Natural killer cell (primary cell): ENCODE measurements at regions not wholly inside any gene's neighbourhood (a gene's known extent, or its start where the extent isn't known, plus 50 kb on each side); places are given as distances from the start of the nearest gene placed in this dataset.

ENCODE experiments used
- ATAC-seq, 3 donors: fragments of 150-1000 bp in 2 of 3; fragments of 200-7000 bp in 1 of 3; cut with Tn5 transposase; 1 replicate in 1 of 3; 2 replicates in 2 of 3; pipeline ENCODE4 v1.10.0; 2021; ENCODE audit warnings: mild to moderate bottlenecking in 2 of 3, moderate library complexity in 2 of 3
- DNase-seq, 2 donors: peaks; one replicate each; pipeline versions ENCODE4 v3.0.0 to v3.0.0-alpha.2; 2013 to 2021; ENCODE audit warnings: mixed read lengths in 1 of 2
- H3K27ac ChIP-seq: one replicate; pipeline ENCODE4 v1.5.1; 2013; ENCODE audit warnings: mild to moderate bottlenecking, low read length
- H3K27me3 ChIP-seq: one replicate; pipeline ENCODE4 v1.6.1; 2013; ENCODE audit warnings: low read length; ENCODE audit not compliant: control insufficient read depth, insufficient read depth
- H3K36me3 ChIP-seq: one replicate; pipeline ENCODE4 v1.6.1; 2013; ENCODE audit warnings: low read length; ENCODE audit not compliant: control insufficient read depth, insufficient read depth
- H3K4me1 ChIP-seq: one replicate; pipeline ENCODE4 v1.6.1; 2013; ENCODE audit warnings: low read length; ENCODE audit not compliant: control insufficient read depth, insufficient read depth
- H3K4me3 ChIP-seq: one replicate; pipeline ENCODE4 v1.5.1; 2013; ENCODE audit warnings: low read length
- H3K9me3 ChIP-seq: one replicate; pipeline ENCODE4 v1.6.1; 2013; ENCODE audit warnings: low read length; ENCODE audit not compliant: control insufficient read depth, insufficient read depth
- H3K27ac Mint-ChIP-seq, 2 donors: one replicate each; pipeline ENCODE4 v1.8.0; 2022; ENCODE audit warnings: mild to moderate bottlenecking in 2 of 2, mixed read lengths in 2 of 2, moderate library complexity in 1 of 2
- H3K27me3 Mint-ChIP-seq, 2 donors: one replicate each; pipeline ENCODE4 v1.8.0; 2022; ENCODE audit warnings: low read depth in 2 of 2, mixed read lengths in 2 of 2
- H3K36me3 Mint-ChIP-seq: one replicate; pipeline ENCODE4 v1.8.0; 2022; ENCODE audit warnings: mixed read lengths
- H3K4me1 Mint-ChIP-seq, 2 donors: one replicate each; pipeline ENCODE4 v1.8.0; 2022; ENCODE audit warnings: mixed read lengths in 2 of 2
- H3K4me3 Mint-ChIP-seq: one replicate; pipeline ENCODE4 v1.8.0; 2022; ENCODE audit warnings: mild to moderate bottlenecking, moderate library complexity, mixed read lengths
- H3K9me3 Mint-ChIP-seq, 2 donors: one replicate each; pipeline ENCODE4 v1.8.0; 2022; ENCODE audit warnings: mixed read lengths in 2 of 2
- CTCF ChIP-seq: fragments of 200-600 bp; IDR thresholded peaks from one replicate; pipeline ENCODE4 v1.8.0; 2022; ENCODE audit warnings: antibody characterized with exemption
- WGBS: methylation state at CpG from one replicate; pipeline ENCODE4 v1.1.7; 2013; ENCODE audit warnings: missing lambda C conversion rate; ENCODE audit not compliant: insufficient coverage; 5-methylcytosine and 5-hydroxymethylcytosine counted together
- intact Hi-C: fragments of 100-400 bp; cut with micrococcal nuclease; formaldehyde crosslinking; loops from one replicate; pipeline ENCODE4 v1.14.2; 2022

- Histone ChIP-seq H3K9me3 (no peaks in the 10 kb centered on the region), H3K36me3 (no peaks in the 10 kb centered on the region), H3K27ac (no peak overlapping the region), H3K4me3 (no peak overlapping the region), H3K4me1 (no peaks in the 10 kb centered on the region), H3K27me3 (no peaks in the 10 kb centered on the region)
- H3K9me3 Mint-ChIP-seq: peaks cover 2 to 4% of the 10 kb centered on the region in 2 donors
- TF ChIP-seq CTCF: no peak
- no peak overlapping the region for H3K27ac Mint-ChIP-seq
- no peak for DNase-seq
- intact Hi-C loops: no loop called here
- peaks cover 6 to 10% of the 10 kb centered on the region in 2 donors for H3K27me3 Mint-ChIP-seq
- no peak for ATAC-seq
- H3K36me3 Mint-ChIP-seq: no peaks in the 10 kb centered on the region
- WGBS: 81% methylated on average over 4 of the region's 4 CpGs
- peaks cover 0 to 5% of the 10 kb centered on the region in 2 donors for H3K4me1 Mint-ChIP-seq
- no peak overlapping the region for H3K4me3 Mint-ChIP-seq
Observed at GRCh38 chr1:98201666-98202081, 280.8 kb upstream of the DPYD start.

GRCh38 chr1:98197356-98197755, 276.5 kb upstream of the DPYD start:
- Histone ChIP-seq H3K4me3 (no peak overlapping the region), H3K27me3 (no peaks in the 10 kb centered on the region), H3K4me1 (no peaks in the 10 kb centered on the region), H3K36me3 (no peaks in the 10 kb centered on the region), H3K9me3 (no peaks in the 10 kb centered on the region), H3K27ac (no peak overlapping the region)
- Mint-ChIP-seq H3K4me3 (no peak overlapping the region), H3K4me1 (peaks cover 0 to 5% of the 10 kb centered on the region in 2 donors), H3K9me3 (peaks cover 0 to 2% of the 10 kb centered on the region in 2 donors), H3K27me3 (peaks cover 8 to 20% of the 10 kb centered on the region in 2 donors), H3K36me3 (no peaks in the 10 kb centered on the region), H3K27ac (no peak overlapping the region)
- TF ChIP-seq CTCF: no peak
- intact Hi-C loops: no loop called here
- ATAC-seq (no peak), DNase-seq (no peak)
- WGBS: 91% methylated on average over 3 of the region's 3 CpGs

GRCh38 chr1:98196012-98196411, 275.2 kb upstream of the DPYD start:
- H3K36me3 Mint-ChIP-seq: no peaks in the 10 kb centered on the region
- ATAC-seq: no peak

More at GRCh38 chr1:98196012-98196411, 275.2 kb upstream of the DPYD start:
- H3K4me3 Mint-ChIP-seq: no peak overlapping the region
- TF ChIP-seq CTCF: no peak
- Histone ChIP-seq H3K36me3 (no peaks in the 10 kb centered on the region), H3K27ac (no peak overlapping the region), H3K4me1 (no peaks in the 10 kb centered on the region), H3K4me3 (no peak overlapping the region), H3K9me3 (no peaks in the 10 kb centered on the region), H3K27me3 (no peaks in the 10 kb centered on the region)
- H3K27me3 Mint-ChIP-seq: peaks cover 8 to 14% of the 10 kb centered on the region in 2 donors
- H3K9me3 Mint-ChIP-seq: peaks cover 0 to 2% of the 10 kb centered on the region in 2 donors
- intact Hi-C loops: no loop called here
- no peak for DNase-seq
- WGBS: 94% methylated on average over 2 of the region's 2 CpGs
- H3K4me1 Mint-ChIP-seq: peaks cover 0 to 5% of the 10 kb centered on the region in 2 donors
- no peak overlapping the region for H3K27ac Mint-ChIP-seq
